BLaER1 treated with 17β-estradiol and CSF1 and Interleukin-3, amounts not matched to agents 10 nM and 100 nM (cell line): ENCODE measurements at regions not wholly inside any gene's neighbourhood (a gene's known extent, or its start where the extent isn't known, plus 50 kb on each side); places are given as distances from the start of the nearest gene placed in this dataset.
"Not testable (repeated sequence)": the region's sequence is repeated elsewhere in the genome, so short reads cannot be mapped to it uniquely, and the experiment has no call there.

Experiments used
- H3K27ac ChIP-seq, 11 experiments: shearing (Covaris generic); formaldehyde crosslinking; 2 replicates each; pipeline ENCODE4 v1.8.1; 2022
- H3K27me3 ChIP-seq, 11 experiments: shearing (Covaris generic); formaldehyde crosslinking; 2 replicates each; pipeline ENCODE4 v1.8.1; 2022
- H3K36me3 ChIP-seq, 11 experiments: shearing (Covaris generic); formaldehyde crosslinking; 2 replicates each; pipeline ENCODE4 v1.8.1; 2022
- H3K4me1 ChIP-seq, 10 experiments: shearing (Covaris generic); formaldehyde crosslinking; 2 replicates each; pipeline ENCODE4 v1.8.1; 2022
- H3K4me2 ChIP-seq, 11 experiments: shearing (Covaris generic); formaldehyde crosslinking; 2 replicates each; pipeline ENCODE4 v1.8.1; 2022
- H3K4me3 ChIP-seq, 10 experiments: shearing (Covaris generic); formaldehyde crosslinking; 2 replicates each; pipeline ENCODE4 v1.8.1; 2022
- H3K9ac ChIP-seq, 11 experiments: shearing (Covaris generic); formaldehyde crosslinking; 2 replicates each; pipeline ENCODE4 v1.8.1; 2022
- H3K9me3 ChIP-seq, 11 experiments: shearing (Covaris generic); formaldehyde crosslinking; replicated peaks in 1 of 11; 2 replicates each; pipeline ENCODE4 v1.8.1; 2022
- H4K20me1 ChIP-seq, 11 experiments: shearing (Covaris generic); formaldehyde crosslinking; 2 replicates each; pipeline ENCODE4 v1.8.1; 2022
- Cebpa-rat ChIP-seq, 11 experiments: shearing (Covaris generic); IDR thresholded peaks; 2 replicates each; pipeline ENCODE4 v1.8.1; 2022

DNA sequence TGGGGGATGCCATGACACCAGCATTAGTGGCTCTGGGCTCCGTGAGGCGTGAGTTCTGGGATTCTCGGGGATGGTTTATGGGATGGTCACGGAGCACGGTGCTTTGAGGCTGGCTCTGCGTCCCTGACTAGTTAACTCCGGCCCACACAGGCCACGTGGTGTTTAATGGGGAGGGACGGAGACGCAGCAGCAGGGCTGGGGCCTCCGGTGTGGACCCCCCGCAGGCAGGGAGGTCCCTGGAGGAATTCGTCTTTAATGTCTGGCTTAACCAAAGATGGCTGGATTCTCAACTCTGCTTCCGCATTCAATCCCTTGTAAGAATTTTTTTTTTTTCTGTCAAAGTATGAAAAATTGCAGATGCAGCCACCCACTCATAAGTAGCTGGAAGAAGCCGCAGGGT, 86.4 kb upstream of the RFLNA start:
- Histone ChIP-seq H3K9me3 (peaks cover 11 to 23% (median 17%) of the 10 kb centered on the region in 11 experiments; a peak in 21 of 22 replicates), H3K27me3 (no peaks in the 10 kb centered on the region), H3K4me1 (peaks cover 0 to 4% (median 0%) of the 10 kb centered on the region in 10 experiments; a peak in 5 of 20 replicates), H4K20me1 (no peaks in the 10 kb centered on the region), H3K36me3 (no peaks in the 10 kb centered on the region), H3K4me3 (no peak overlapping the region), H3K27ac (no peak overlapping the region), H3K4me2 (no peak overlapping the region), H3K9ac (no peak overlapping the region)
- no peak for TF ChIP-seq Cebpa-rat (IDR thresholded peaks at IDR 0.05)

DNA sequence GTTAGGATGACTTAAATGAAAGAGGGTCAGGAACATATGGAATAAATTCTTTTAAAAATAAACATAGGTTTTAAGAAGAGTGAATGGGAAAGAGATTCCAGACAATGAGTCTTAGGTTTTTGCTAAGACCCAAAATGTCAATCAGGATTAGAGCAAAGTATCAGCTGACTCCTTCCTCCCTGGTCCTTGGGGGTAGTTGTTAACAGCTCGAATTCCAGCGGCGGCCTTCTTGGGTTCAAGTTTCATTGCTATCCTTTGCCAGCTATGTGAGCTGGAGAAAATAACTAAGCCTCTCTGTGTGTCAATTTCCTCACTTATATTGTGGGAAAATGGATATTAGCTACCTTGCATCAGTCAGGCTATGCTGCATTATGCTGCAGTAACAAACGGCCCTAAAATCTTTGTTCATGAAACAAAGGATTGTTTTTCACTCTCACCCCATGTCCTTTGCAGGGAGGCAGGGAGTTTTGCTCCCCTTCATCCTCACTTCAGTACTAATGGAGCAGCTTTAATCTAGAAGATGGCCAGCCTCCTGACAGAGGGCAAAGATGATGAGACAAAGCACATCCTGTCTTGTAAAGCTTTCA, 83.8 kb upstream of the RFLNA start:
- TF ChIP-seq Cebpa-rat (IDR thresholded peaks at IDR 0.05): no peak
- Histone ChIP-seq H3K36me3 (0 out of 22 replicates have a peak, but pooled peaks cover 0 to 8% (median 0%) of the 10 kb centered on the region in 11 experiments), H3K4me1 (peaks cover 0 to 18% (median 11%) of the 10 kb centered on the region in 10 experiments; a peak in 9 of 20 replicates), H3K9ac (no peak overlapping the region), H4K20me1 (no peaks in the 10 kb centered on the region), H3K27ac (no peak overlapping the region), H3K4me2 (no peak overlapping the region), H3K9me3 (peaks cover 11 to 25% (median 18%) of the 10 kb centered on the region in 11 experiments), H3K27me3 (no peaks in the 10 kb centered on the region), H3K4me3 (no peak overlapping the region)

DNA sequence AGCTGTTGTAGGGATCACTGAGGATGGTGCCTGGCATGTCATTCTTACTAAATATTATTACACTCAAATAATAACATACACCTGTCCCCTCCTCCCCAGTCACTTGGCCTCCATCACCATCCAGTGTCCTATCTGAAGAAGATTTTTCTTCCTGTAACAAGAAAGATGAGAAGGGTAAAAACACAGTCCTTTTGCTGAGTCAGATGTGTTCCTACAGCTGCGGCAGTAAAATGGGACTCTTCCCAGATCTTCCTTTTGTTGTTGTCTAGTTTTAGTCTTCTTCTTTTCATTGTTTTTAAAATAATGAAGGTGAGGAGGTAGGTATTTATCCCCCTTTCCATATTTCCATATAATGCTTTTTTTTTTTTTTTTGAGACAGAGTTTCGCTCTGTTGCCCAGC, 83.1 kb upstream of the RFLNA start:
- H3K27ac ChIP-seq: no peak overlapping the region
- peaks cover 11 to 22% (median 18%) of the 10 kb centered on the region in 11 experiments for H3K9me3 ChIP-seq
- TF ChIP-seq Cebpa-rat (IDR thresholded peaks at IDR 0.05): no peak
- no peak overlapping the region for H3K9ac ChIP-seq
- 0 out of 22 replicates have a peak, but pooled peaks cover 0 to 8% (median 0%) of the 10 kb centered on the region in 11 experiments for H3K36me3 ChIP-seq
- H3K4me3 ChIP-seq: no peak overlapping the region
- H3K27me3 ChIP-seq: peaks cover 0 to 2% (median 0%) of the 10 kb centered on the region in 11 experiments; a peak in 1 of 22 replicates
- peaks cover under 1 to 24% (median 18%) of the 10 kb centered on the region in 10 experiments; a peak in 19 of 20 replicates for H3K4me1 ChIP-seq
- no peaks in the 10 kb centered on the region for H4K20me1 ChIP-seq
- H3K4me2 ChIP-seq: no peak overlapping the region

DNA sequence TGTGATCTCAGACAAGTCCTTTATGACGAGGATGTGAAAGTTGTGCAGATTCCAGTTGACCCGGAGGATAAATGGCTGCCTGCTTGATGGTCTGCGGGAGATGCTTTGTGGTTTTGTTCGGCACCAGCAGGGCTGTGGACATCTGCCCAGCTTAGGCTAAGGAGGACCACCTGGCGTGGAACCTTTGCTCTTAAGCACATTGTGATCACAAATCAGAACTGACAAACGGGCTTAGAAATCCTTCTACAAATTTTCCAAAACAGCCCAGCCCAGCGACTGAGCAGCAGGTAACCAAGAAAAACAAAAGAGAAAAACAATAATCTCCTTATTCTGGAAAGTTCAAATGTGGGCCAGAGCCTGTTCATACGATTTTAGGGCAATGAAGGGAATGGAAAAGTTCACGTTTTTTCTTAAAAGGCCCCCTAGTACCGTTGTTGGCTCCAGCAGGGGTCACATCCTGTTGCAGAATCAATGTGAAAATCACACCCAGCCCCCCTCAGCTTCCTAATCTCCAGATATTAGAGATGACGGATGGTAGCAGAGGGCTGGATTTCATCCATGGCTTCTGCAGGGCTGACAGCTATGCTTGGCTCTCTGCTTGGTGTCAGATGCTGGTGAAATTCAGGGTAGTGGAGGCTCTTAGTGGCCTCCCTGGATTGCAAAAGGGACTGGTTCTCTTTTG, 81.1 kb upstream of the RFLNA start:
- H3K9me3 ChIP-seq: peaks cover 11 to 22% (median 18%) of the 10 kb centered on the region in 11 experiments
- peaks cover 0 to 6% (median 0%) of the 10 kb centered on the region in 11 experiments; a peak in 1 of 22 replicates for H3K27me3 ChIP-seq
- TF ChIP-seq Cebpa-rat (IDR thresholded peaks at IDR 0.05): no peak
- no peak overlapping the region for H3K27ac ChIP-seq
- H3K4me3 ChIP-seq: no peak overlapping the region
- H3K36me3 ChIP-seq: 0 out of 22 replicates have a peak, but pooled peaks cover 0 to 8% (median 0%) of the 10 kb centered on the region in 11 experiments
- peak overlapping the region in 7 of 11 experiments; percentile 0 to 38 (median 10); a peak in 4 of 22 replicates for H3K4me2 ChIP-seq
- peaks cover 21 to 45% (median 37%) of the 10 kb centered on the region in 10 experiments for H3K4me1 ChIP-seq
- H3K9ac ChIP-seq: no peak overlapping the region
- H4K20me1 ChIP-seq: no peaks in the 10 kb centered on the region

DNA sequence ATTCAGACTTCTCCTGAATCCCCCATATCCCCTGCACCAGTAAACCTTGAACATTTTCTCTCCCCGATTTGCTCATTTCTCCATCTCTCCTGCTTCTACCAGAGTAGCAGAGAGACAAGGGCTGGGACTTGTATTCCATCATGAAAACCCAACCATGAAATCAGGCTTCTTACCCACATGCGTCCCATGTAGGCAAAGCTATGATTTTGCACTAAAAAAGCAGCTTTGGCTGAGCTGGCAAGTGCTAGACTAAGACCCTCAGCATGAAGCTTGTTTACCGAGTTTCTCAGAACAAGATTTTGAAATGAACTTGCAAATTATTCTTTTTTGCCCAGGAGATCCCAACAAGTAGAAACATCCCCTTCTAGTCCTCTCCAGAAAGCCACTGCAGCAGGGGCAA, 80.3 kb upstream of the RFLNA start:
- no peak for TF ChIP-seq Cebpa-rat (IDR thresholded peaks at IDR 0.05)
- Histone ChIP-seq H3K4me1 (peaks cover 23 to 53% (median 45%) of the 10 kb centered on the region in 10 experiments), H3K27me3 (peaks cover 0 to 6% (median 0%) of the 10 kb centered on the region in 11 experiments; a peak in 1 of 22 replicates), H3K9ac (no peak overlapping the region), H4K20me1 (no peaks in the 10 kb centered on the region), H3K9me3 (peaks cover 11 to 22% (median 18%) of the 10 kb centered on the region in 11 experiments), H3K27ac (no peak overlapping the region), H3K4me2 (no peak overlapping the region), H3K4me3 (no peak overlapping the region), H3K36me3 (0 out of 22 replicates have a peak, but pooled peaks cover 0 to 8% (median 0%) of the 10 kb centered on the region in 11 experiments)

DNA sequence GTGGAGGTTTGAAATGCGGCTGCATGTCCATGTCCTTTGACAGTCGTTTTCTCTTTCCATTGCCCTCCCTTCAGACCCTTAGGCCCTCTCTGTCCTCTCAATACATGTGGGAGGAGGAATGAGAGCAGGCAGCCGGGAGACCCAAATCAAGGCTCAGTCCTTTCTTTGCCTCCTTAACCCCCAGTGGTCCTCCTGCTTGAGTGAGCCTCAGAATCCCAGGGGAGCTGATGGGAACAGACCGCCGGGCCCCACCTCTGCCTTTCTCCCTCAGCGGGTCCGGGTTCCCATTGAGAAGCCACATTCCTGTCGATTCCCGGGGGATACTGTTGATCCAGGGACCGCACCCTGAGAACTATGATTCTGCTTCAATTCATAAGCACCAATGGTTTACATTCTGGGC, 77.9 kb upstream of the RFLNA start:
- no peak for TF ChIP-seq Cebpa-rat (IDR thresholded peaks at IDR 0.05)
- Histone ChIP-seq H3K27me3 (peaks cover 0 to 6% (median 0%) of the 10 kb centered on the region in 11 experiments; a peak in 1 of 22 replicates), H3K4me2 (peak overlapping the region; percentile 87 to 98 (median 95)), H3K9ac (peak overlapping the region in 10 of 11 experiments; percentile 8 to 62 (median 43); a peak in 18 of 22 replicates), H4K20me1 (no peaks in the 10 kb centered on the region), H3K4me3 (peak overlapping the region; percentile 31 to 66 (median 48); a peak in 18 of 20 replicates), H3K27ac (peak overlapping the region in 4 of 11 experiments; percentile 35 to 54 (median 48); a peak in 2 of 22 replicates), H3K9me3 (peaks cover 21 to 40% (median 30%) of the 10 kb centered on the region in 11 experiments), H3K36me3 (peaks cover 0 to 8% (median 0%) of the 10 kb centered on the region in 11 experiments; a peak in 3 of 22 replicates), H3K4me1 (peaks cover 23 to 60% (median 50%) of the 10 kb centered on the region in 10 experiments)

DNA sequence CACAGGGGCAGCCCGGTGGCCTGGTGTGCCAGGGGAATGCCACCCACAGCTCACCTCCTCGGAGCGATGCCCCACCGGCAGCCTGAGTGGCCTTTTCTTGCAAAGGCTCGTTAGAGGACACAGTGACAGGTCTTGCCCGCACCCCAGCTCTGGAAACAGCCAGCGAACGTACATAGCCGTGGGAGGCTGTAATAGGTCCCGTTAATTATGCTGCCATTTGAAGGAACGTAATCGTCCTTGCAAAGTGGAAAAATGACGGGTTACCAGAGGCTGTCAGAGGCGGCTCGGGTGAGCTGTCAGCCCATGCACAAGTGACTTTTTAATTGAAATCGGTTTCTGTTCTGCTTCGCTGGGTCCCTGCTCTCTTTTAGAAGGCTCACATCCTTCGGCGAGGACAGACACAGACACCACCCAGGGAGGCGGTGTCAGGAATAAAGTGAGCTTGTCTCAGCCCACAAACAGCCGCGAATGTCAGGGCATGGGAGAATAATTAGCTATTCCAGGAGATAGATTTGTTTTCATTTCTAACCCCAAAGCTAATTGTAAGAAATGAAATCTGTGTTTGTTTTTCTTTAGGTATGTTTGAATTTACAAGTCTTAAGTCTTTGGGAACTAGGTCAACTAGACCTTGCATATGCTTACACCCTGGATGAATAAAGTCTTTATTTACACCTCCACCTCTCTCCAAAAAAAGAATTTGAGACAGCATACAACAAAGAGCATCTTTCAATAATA, 77.2 kb upstream of the RFLNA start:
- H3K27me3 ChIP-seq: peaks cover 0 to 6% (median 0%) of the 10 kb centered on the region in 11 experiments; a peak in 1 of 22 replicates
- TF ChIP-seq Cebpa-rat (IDR thresholded peaks at IDR 0.05): no peak
- H3K36me3 ChIP-seq: peaks cover 0 to 8% (median 0%) of the 10 kb centered on the region in 11 experiments; a peak in 3 of 22 replicates
- no peaks in the 10 kb centered on the region for H4K20me1 ChIP-seq
- H3K4me3 ChIP-seq: peak overlapping the region; percentile 31 to 66 (median 48); a peak in 19 of 20 replicates
- H3K9ac ChIP-seq: peak overlapping the region; percentile 8 to 62 (median 42); a peak in 20 of 22 replicates
- H3K9me3 ChIP-seq: peaks cover 21 to 40% (median 30%) of the 10 kb centered on the region in 11 experiments
- H3K27ac ChIP-seq: peak overlapping the region in 9 of 11 experiments; percentile 2 to 54 (median 43); a peak in 14 of 22 replicates
- peaks cover 27 to 67% (median 56%) of the 10 kb centered on the region in 10 experiments for H3K4me1 ChIP-seq
- peak overlapping the region; percentile 87 to 98 (median 95) for H3K4me2 ChIP-seq

DNA sequence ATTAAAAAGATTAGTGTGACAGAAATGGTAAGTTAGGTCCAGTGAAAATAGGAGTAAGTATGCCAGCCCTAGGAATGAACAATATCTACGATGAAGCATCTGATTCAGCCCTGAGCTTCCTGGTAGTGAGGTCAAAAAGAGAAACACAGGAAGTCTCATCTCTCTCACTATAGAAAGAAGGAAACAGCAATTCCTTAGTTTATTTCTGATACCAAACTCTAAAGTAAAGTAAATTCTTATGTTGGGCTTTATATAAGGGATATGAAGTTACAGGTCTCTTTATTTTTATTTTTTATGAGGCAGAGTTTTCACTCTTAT, 76.7 kb upstream of the RFLNA start:
- H3K4me2 ChIP-seq: peak overlapping the region; percentile 87 to 98 (median 95)
- peak overlapping the region in 9 of 11 experiments; percentile 2 to 54 (median 43); a peak in 12 of 22 replicates for H3K27ac ChIP-seq
- H3K9ac ChIP-seq: peak overlapping the region in 9 of 11 experiments; percentile 11 to 62 (median 47); a peak in 12 of 22 replicates
- H3K4me3 ChIP-seq: peak overlapping the region; percentile 31 to 66 (median 48); a peak in 13 of 20 replicates
- peaks cover 0 to 8% (median 0%) of the 10 kb centered on the region in 11 experiments; a peak in 3 of 22 replicates for H3K36me3 ChIP-seq
- peaks cover 21 to 40% (median 30%) of the 10 kb centered on the region in 11 experiments for H3K9me3 ChIP-seq
- no peaks in the 10 kb centered on the region for H4K20me1 ChIP-seq
- no peak for TF ChIP-seq Cebpa-rat (IDR thresholded peaks at IDR 0.05)
- H3K27me3 ChIP-seq: peaks cover 0 to 6% (median 0%) of the 10 kb centered on the region in 11 experiments; a peak in 1 of 22 replicates
- peaks cover 32 to 71% (median 62%) of the 10 kb centered on the region in 10 experiments for H3K4me1 ChIP-seq

DNA sequence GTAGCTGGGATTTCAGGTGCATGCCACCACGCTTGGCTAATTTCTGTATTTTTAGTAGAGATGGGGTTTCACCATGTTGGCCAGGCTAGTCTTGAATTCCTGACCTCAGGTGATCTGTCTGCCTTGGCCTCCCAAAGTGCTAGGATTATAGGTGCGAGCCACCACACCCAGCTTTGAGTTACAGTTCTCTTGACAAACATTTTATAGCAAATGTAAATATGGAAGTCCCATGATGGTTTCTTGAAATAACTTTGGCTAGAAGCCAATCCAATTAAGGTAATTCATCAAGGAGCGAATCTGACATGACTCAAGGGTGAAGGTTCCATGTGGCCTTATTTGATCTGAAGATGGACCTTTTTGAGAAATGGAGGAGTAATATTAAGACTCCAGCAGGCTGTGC, 76.2 kb upstream of the RFLNA start:
- Histone ChIP-seq H3K4me3 (peak overlapping the region in 5 of 10 experiments; percentile 40 to 66 (median 42); a peak in 3 of 20 replicates), H3K4me1 (peaks cover 32 to 71% (median 64%) of the 10 kb centered on the region in 10 experiments), H3K27ac (peak overlapping the region in 8 of 11 experiments; percentile 34 to 54 (median 44); a peak in 12 of 22 replicates), H3K9ac (peak overlapping the region in 3 of 11 experiments; percentile 32 to 58 (median 39); a peak in 4 of 22 replicates), H3K9me3 (peaks cover 21 to 39% (median 30%) of the 10 kb centered on the region in 11 experiments), H3K4me2 (peak overlapping the region; percentile 87 to 98 (median 95))
- not testable (repeated sequence) for H3K36me3 ChIP-seq, H3K27me3 ChIP-seq, H4K20me1 ChIP-seq
